ENCODE measurements at regions not wholly inside any gene's neighbourhood (a gene's known extent, or its start where the extent isn't known, plus 50 kb on each side); places are given as distances from the start of the nearest gene placed in this dataset.

GRCh38 chr18:78634061-78634696, 345.4 kb upstream of the SALL3 start:
- H3K9me3 ChIP-seq, result peaks cover 0 to 10% (median 3%) of the 10 kb centered on the region in 4 donors
- 76 to 81% (median 80%) methylated on average over 17 to 20 of the region's 20 CpGs for WGBS, 5 donors
- TF ChIP-seq EP300 (IDR thresholded peaks at IDR 0.05) (no peak), POLR2AphosphoS5 (IDR thresholded peaks at IDR 0.05) (no peak), CTCF (IDR thresholded peaks at IDR 0.05) (no peak), POLR2A (IDR thresholded peaks at IDR 0.05) (no peak)

GRCh38 chr18:78635093-78635800, 344.4 kb upstream of the SALL3 start:
- Histone ChIP-seq H3K27ac (no peak overlapping the region), H3K4me3 (no peak overlapping the region), H3K36me3 (no peaks in the 10 kb centered on the region), H3K9me3 (peaks cover 0 to 3% (median 1%) of the 10 kb centered on the region in 4 donors), H3K27me3 (no peaks in the 10 kb centered on the region), H3K4me1 (no peaks in the 10 kb centered on the region)
- no peak for TF ChIP-seq POLR2AphosphoS5 (IDR thresholded peaks at IDR 0.05)
- no peak for TF ChIP-seq POLR2A (IDR thresholded peaks at IDR 0.05)
- no peak for TF ChIP-seq EP300 (IDR thresholded peaks at IDR 0.05)
- no peak for TF ChIP-seq CTCF (IDR thresholded peaks at IDR 0.05)
- WGBS, 5 donors, result 89 to 93% (median 90%) methylated on average over 25 to 29 of the region's 29 CpGs
- intact Hi-C loops (cut with DNase I; ENCODE audit: low total_unique reads), result no loop called here
- DNase-seq, result no peak

More at GRCh38 chr18:78634061-78634696, 345.4 kb upstream of the SALL3 start:
- Histone ChIP-seq H3K36me3 (no peaks in the 10 kb centered on the region), H3K27ac (no peak overlapping the region), H3K4me1 (no peaks in the 10 kb centered on the region), H3K4me3 (no peak overlapping the region), H3K27me3 (no peaks in the 10 kb centered on the region)
- intact Hi-C loops (cut with DNase I; ENCODE audit: low total_unique reads), result no loop called here
- no peak for DNase-seq

- H3K9me3 ChIP-seq, result no peaks in the 10 kb centered on the region
- no peaks in the 10 kb centered on the region for H3K4me1 ChIP-seq
- WGBS, 5 donors, result 86 to 98% (median 93%) methylated on average over 2 of the region's 2 CpGs
- no peak overlapping the region for H3K27ac ChIP-seq
- H3K27me3 ChIP-seq, result peaks cover 0 to under 1% (median 0%) of the 10 kb centered on the region in 3 donors
- no peak for DNase-seq
- no peak overlapping the region for H3K4me3 ChIP-seq
- intact Hi-C loops (cut with DNase I; ENCODE audit: low total_unique reads), result no loop called here
- TF ChIP-seq EP300 (IDR thresholded peaks at IDR 0.05) (no peak), POLR2A (IDR thresholded peaks at IDR 0.05) (no peak), CTCF (IDR thresholded peaks at IDR 0.05) (no peak), POLR2AphosphoS5 (IDR thresholded peaks at IDR 0.05) (no peak)
- no peaks in the 10 kb centered on the region for H3K36me3 ChIP-seq
Observed at GRCh38 chr18:78636260-78636659, 343.4 kb upstream of the SALL3 start.

GRCh38 chr18:78637442-78638402, 341.9 kb upstream of the SALL3 start:
- no peak for TF ChIP-seq POLR2A (IDR thresholded peaks at IDR 0.05)
- no peak for TF ChIP-seq EP300 (IDR thresholded peaks at IDR 0.05)
- TF ChIP-seq CTCF (IDR thresholded peaks at IDR 0.05), result no peak
- no peak for TF ChIP-seq POLR2AphosphoS5 (IDR thresholded peaks at IDR 0.05)
- Histone ChIP-seq H3K36me3 (no peaks in the 10 kb centered on the region), H3K4me3 (no peak overlapping the region), H3K9me3 (no peaks in the 10 kb centered on the region), H3K27ac (no peak overlapping the region), H3K4me1 (peaks cover 0 to 8% (median 3%) of the 10 kb centered on the region in 4 donors), H3K27me3 (peaks cover 0 to 5% (median 0%) of the 10 kb centered on the region in 3 donors)
- DNase-seq, result no peak
- intact Hi-C loops (cut with DNase I; ENCODE audit: low total_unique reads), result no loop called here
- WGBS, 5 donors, result 89 to 94% (median 92%) methylated on average over 58 to 70 of the region's 70 CpGs
